RKO (cell line): ENCODE measurements at regions not wholly inside any gene's neighbourhood (a gene's known extent, or its start where the extent isn't known, plus 50 kb on each side); places are given as distances from the start of the nearest gene placed in this dataset.
A peak's percentile ranks its signal among the peaks of the same experiment; 100 is the strongest.

Experiments
- DNase-seq: peaks from one replicate; pipeline ENCODE4 v3.0.0-alpha.2; 2016; ENCODE audit warnings: low spot score

GRCh38 chr20:6693178-6693807 is 74.2 kb upstream of the BMP2 start:
- DNase-seq: no peak

- DNase-seq: no peak
Observed at GRCh38 chr20:6692566-6693173, 74.8 kb upstream of the BMP2 start.

- DNase-seq: no peak
Observed at GRCh38 chr20:6691516-6691915, 76.0 kb upstream of the BMP2 start.

GRCh38 chr20:6689339-6689973 is 78.0 kb upstream of the BMP2 start:
- no peak for DNase-seq

GRCh38 chr20:6686171-6686570 is 81.3 kb upstream of the BMP2 start:
- no peak for DNase-seq

GRCh38 chr20:6685626-6686025 is 81.9 kb upstream of the BMP2 start:
- DNase-seq: no peak

GRCh38 chr20:6685181-6685582 is 82.3 kb upstream of the BMP2 start:
- peak; percentile 52 for DNase-seq

GRCh38 chr20:6683021-6683977 is 84.2 kb upstream of the BMP2 start:
- no peak for DNase-seq

- DNase-seq: no peak
Observed at GRCh38 chr20:6680854-6681253, 86.6 kb upstream of the BMP2 start.

- no peak for DNase-seq
Observed at GRCh38 chr20:6680441-6680840, 87.0 kb upstream of the BMP2 start.

- DNase-seq: no peak
Observed at GRCh38 chr20:6679086-6679485, 88.4 kb upstream of the BMP2 start.

- DNase-seq: no peak
Observed at GRCh38 chr20:6678101-6678500, 89.4 kb upstream of the BMP2 start.

GRCh38 chr20:6674831-6675230 is 92.7 kb upstream of the BMP2 start:
- DNase-seq: no peak

- no peak for DNase-seq
Observed at GRCh38 chr20:6673071-6673470, 94.4 kb upstream of the BMP2 start.

GRCh38 chr20:6671829-6672228 is 95.7 kb upstream of the BMP2 start:
- DNase-seq: no peak

- no peak for DNase-seq
Observed at GRCh38 chr20:6668546-6668945, 98.9 kb upstream of the BMP2 start.

- no peak for DNase-seq
Observed at GRCh38 chr20:6665621-6666355, 101.7 kb upstream of the BMP2 start.

- DNase-seq: no peak
Observed at GRCh38 chr20:6665161-6665560, 102.3 kb upstream of the BMP2 start.

- no peak for DNase-seq
Observed at GRCh38 chr20:6664574-6664973, 102.9 kb upstream of the BMP2 start.

- DNase-seq: no peak
Observed at GRCh38 chr20:6663751-6664388, 103.6 kb upstream of the BMP2 start.

GRCh38 chr20:6663104-6663503 is 104.4 kb upstream of the BMP2 start:
- DNase-seq: no peak
